IMR-90 (cell line): ENCODE measurements at regions not wholly inside any gene's neighbourhood (a gene's known extent, or its start where the extent isn't known, plus 50 kb on each side); places are given as distances from the start of the nearest gene placed in this dataset.

Experiments
- ATAC-seq: fragments of 200-7000 bp; cut with Tn5 transposase; 2 replicates; pipeline ENCODE4 v1.9.1; 2020; ENCODE audit warnings: low read depth, mild to moderate bottlenecking, moderate library complexity
- BruUV-seq: library from RNA; stranded (reverse); fragments of 400-500 nt; replicated peaks from 2 replicates; lab custom pipeline; 2021; lab: Mats Ljungman, UMichigan
- CTCF ChIA-PET: fragments of 300-600 bp; formaldehyde crosslinking; extraction: SDS; loops from one replicate; lab custom pipeline; 2021; ENCODE audit warnings: antibody characterized with exemption; lab: Yijun Ruan, JAX
- POLR2A ChIA-PET: fragments of 300-600 bp; sonication (Branson Sonifier 250); formaldehyde crosslinking; loops from one replicate; lab custom pipeline; 2022; ENCODE audit warnings: antibody characterized with exemption; ENCODE audit not compliant: unreplicated experiment; lab: Charles Lee
- DNase-seq: peaks from one replicate; pipeline ENCODE4 v3.0.0; 2013
- H2AFZ ChIP-seq: replicated peaks from 2 replicates; pipeline ENCODE3; 2013; ENCODE audit warnings: low read length, mild to moderate bottlenecking; ENCODE audit not compliant: poor library complexity
- H2AK5ac ChIP-seq: 2 replicates; pipeline ENCODE4 v1.6.1; 2013; ENCODE audit warnings: low read depth, low read length, inconsistent platforms
- H2AK9ac ChIP-seq: replicated peaks from 2 replicates; pipeline ENCODE3; 2013; ENCODE audit warnings: mild to moderate bottlenecking, low read depth, low read length, moderate library complexity; ENCODE audit not compliant: poor library complexity
- H2BK120ac ChIP-seq: 2 replicates; pipeline ENCODE4 v1.6.1; 2013; ENCODE audit warnings: low read depth, low read length, inconsistent platforms
- H2BK15ac ChIP-seq: 3 replicates; pipeline ENCODE4 v1.6.1; 2013; ENCODE audit warnings: low read depth, low read length, inconsistent platforms
- H2BK20ac ChIP-seq: 2 replicates; pipeline ENCODE4 v1.6.1; 2013; ENCODE audit warnings: low read depth, mild to moderate bottlenecking, inconsistent platforms, low read length, moderate library complexity
- H2BK5ac ChIP-seq: 2 replicates; pipeline ENCODE4 v1.6.1; 2013; ENCODE audit warnings: mild to moderate bottlenecking, low read depth, low read length, inconsistent platforms; ENCODE audit not compliant: poor library complexity, severe bottlenecking
- H3K14ac ChIP-seq: replicated peaks from 2 replicates; pipeline ENCODE4 v1.6.1; 2013; ENCODE audit warnings: low read depth, low read length, inconsistent platforms
- H3K18ac ChIP-seq: 2 replicates; pipeline ENCODE4 v1.6.1; 2013; ENCODE audit warnings: low read depth, low read length, control low read depth
- H3K23ac ChIP-seq: 2 replicates; pipeline ENCODE4 v1.6.1; 2013; ENCODE audit warnings: low read depth, low read length, inconsistent platforms
- H3K27ac ChIP-seq: 2 replicates; pipeline ENCODE4 v1.5.1; 2013; ENCODE audit warnings: mild to moderate bottlenecking, control low read depth, low read length; ENCODE audit not compliant: insufficient read depth
- H3K27me3 ChIP-seq: 2 replicates; pipeline ENCODE4 v1.6.1; 2013; ENCODE audit warnings: low read length; ENCODE audit not compliant: control insufficient read depth, insufficient read depth
- H3K36me3 ChIP-seq: 2 replicates; pipeline ENCODE4 v1.6.1; 2013; ENCODE audit warnings: low read length, mixed read lengths; ENCODE audit not compliant: control insufficient read depth, insufficient read depth
- H3K4ac ChIP-seq: 2 replicates; pipeline ENCODE4 v1.6.1; 2013; ENCODE audit warnings: low read depth, low read length, inconsistent platforms
- H3K4me1 ChIP-seq: 2 replicates; pipeline ENCODE4 v1.6.1; 2013; ENCODE audit warnings: low read length, mixed read lengths; ENCODE audit not compliant: control insufficient read depth, insufficient read depth
- H3K4me2 ChIP-seq: 2 replicates; pipeline ENCODE4 v1.6.1; 2013; ENCODE audit warnings: low read depth, mild to moderate bottlenecking, control low read depth, low read length, moderate library complexity
- H3K4me3 ChIP-seq: 2 replicates; pipeline ENCODE4 v1.5.1; 2013; ENCODE audit warnings: low read depth, mild to moderate bottlenecking, control low read depth, low read length, moderate library complexity; ENCODE audit not compliant: insufficient read depth
- H3K56ac ChIP-seq: 2 replicates; pipeline ENCODE4 v1.6.1; 2013; ENCODE audit warnings: low read length, inconsistent platforms; ENCODE audit not compliant: insufficient read depth; ENCODE audit errors: extremely low read depth
- H3K79me1 ChIP-seq, 2 experiments: 2 replicates each; pipeline ENCODE4 v1.6.1; 2013; ENCODE audit warnings: low read length in 2 of 2, inconsistent platforms in 1 of 2, low read depth in 1 of 2
- H3K9ac ChIP-seq: 2 replicates; pipeline ENCODE4 v1.6.1; 2013; ENCODE audit warnings: low read depth, low read length, control low read depth
- H3K9me1 ChIP-seq: 2 replicates; pipeline ENCODE4 v1.6.1; 2013; ENCODE audit warnings: low read length, inconsistent platforms; ENCODE audit not compliant: insufficient read depth
- H3K9me3 ChIP-seq: 2 replicates; pipeline ENCODE4 v1.6.1; 2013; ENCODE audit warnings: low read length; ENCODE audit not compliant: control insufficient read depth, insufficient read depth
- H4K20me1 ChIP-seq: 2 replicates; pipeline ENCODE4 v1.6.1; 2013; ENCODE audit warnings: low read length, inconsistent platforms; ENCODE audit not compliant: insufficient read depth
- H4K5ac ChIP-seq: 2 replicates; pipeline ENCODE4 v1.6.1; 2013; ENCODE audit warnings: mild to moderate bottlenecking, low read depth, low read length, control low read depth
- H4K8ac ChIP-seq, 2 experiments: 2 replicates each; pipeline ENCODE4 v1.6.1; 2013; ENCODE audit warnings: low read depth in 2 of 2, low read length in 2 of 2, control low read depth in 1 of 2, inconsistent platforms in 1 of 2
- H4K91ac ChIP-seq: 2 replicates; pipeline ENCODE4 v1.6.1; 2013; ENCODE audit warnings: low read depth, low read length, inconsistent platforms; ENCODE audit not compliant: insufficient read depth
- RAD21 ChIP-seq: IDR thresholded peaks from 2 replicates; pipeline ENCODE4 v1.6.1; 2012; ENCODE audit warnings: low read length, improper control_type of control experiment
- dilution Hi-C: fragments of 300-500 bp; cut with HindIII; formaldehyde crosslinking; loops from one replicate; pipeline ENCODE4 v1.14.3; 2018; ENCODE audit warnings: low sequenced_read_pairs; ENCODE audit not compliant: unreplicated experiment
- in situ Hi-C: fragments of 300-500 bp; cut with MboI; formaldehyde crosslinking; loops from 3 replicates; pipeline ENCODE4 v1.14.3; 2019; ENCODE audit warnings: low sequenced_read_pairs, inconsistent platforms, mixed read lengths
- intact Hi-C: fragments of 100-400 bp; cut with micrococcal nuclease; formaldehyde crosslinking; loops from 2 replicates; pipeline ENCODE4 v1.10.0; 2022

- Histone ChIP-seq H2AK9ac (no peak overlapping the region), H3K4ac (no peak overlapping the region), H4K20me1 (no peaks in the 10 kb centered on the region), H3K27me3 (no peaks in the 10 kb centered on the region), H3K4me3 (no peak overlapping the region), H3K9ac (no peak overlapping the region), H3K56ac (no peak overlapping the region), H3K36me3 (no peaks in the 10 kb centered on the region), H2BK120ac (no peak overlapping the region), H2AK5ac (no peak overlapping the region), H2BK20ac (no peak overlapping the region), H2BK15ac (no peak overlapping the region), H3K23ac (no peak overlapping the region), H3K9me1 (no peaks in the 10 kb centered on the region), H4K91ac (no peak overlapping the region), H3K4me1 (no peaks in the 10 kb centered on the region), H3K18ac (no peak overlapping the region), H4K8ac (no peak overlapping the region), H3K14ac (no peak overlapping the region), H3K9me3 (peaks cover 11% of the 10 kb centered on the region), H3K27ac (no peak overlapping the region), H3K4me2 (no peak overlapping the region), H3K79me1 (no peaks in the 10 kb centered on the region), H2BK5ac (no peak overlapping the region), H2AFZ (no peak overlapping the region), H4K5ac (no peak overlapping the region)
- ATAC-seq, result no peak
- intact Hi-C loops, result no loop called here
- BruUV-seq, result no TSS peak
- in situ Hi-C loops, result no loop called here
- dilution Hi-C loops, result no loop called here
- no peak for DNase-seq
- ChIA-PET CTCF (no interaction called here), POLR2A (no interaction called here)
- TF ChIP-seq RAD21, result no peak
These were observed 376.1 kb upstream of the GRIN3A start for GRCh38 chr9:102114557-102114956.
